Femur (tissue), 1 donor: ENCODE measurements at regions not wholly inside any gene's neighbourhood (a gene's known extent, or its start where the extent isn't known, plus 50 kb on each side); places are given as distances from the start of the nearest gene placed in this dataset.
"Not testable (repeated sequence)": the region's sequence is repeated elsewhere in the genome, so short reads cannot be mapped to it uniquely, and the experiment has no call there.

ENCODE experiments used
- DNase-seq: peaks from one replicate; pipeline ENCODE4 v3.0.0-alpha.2; 2017

DNA sequence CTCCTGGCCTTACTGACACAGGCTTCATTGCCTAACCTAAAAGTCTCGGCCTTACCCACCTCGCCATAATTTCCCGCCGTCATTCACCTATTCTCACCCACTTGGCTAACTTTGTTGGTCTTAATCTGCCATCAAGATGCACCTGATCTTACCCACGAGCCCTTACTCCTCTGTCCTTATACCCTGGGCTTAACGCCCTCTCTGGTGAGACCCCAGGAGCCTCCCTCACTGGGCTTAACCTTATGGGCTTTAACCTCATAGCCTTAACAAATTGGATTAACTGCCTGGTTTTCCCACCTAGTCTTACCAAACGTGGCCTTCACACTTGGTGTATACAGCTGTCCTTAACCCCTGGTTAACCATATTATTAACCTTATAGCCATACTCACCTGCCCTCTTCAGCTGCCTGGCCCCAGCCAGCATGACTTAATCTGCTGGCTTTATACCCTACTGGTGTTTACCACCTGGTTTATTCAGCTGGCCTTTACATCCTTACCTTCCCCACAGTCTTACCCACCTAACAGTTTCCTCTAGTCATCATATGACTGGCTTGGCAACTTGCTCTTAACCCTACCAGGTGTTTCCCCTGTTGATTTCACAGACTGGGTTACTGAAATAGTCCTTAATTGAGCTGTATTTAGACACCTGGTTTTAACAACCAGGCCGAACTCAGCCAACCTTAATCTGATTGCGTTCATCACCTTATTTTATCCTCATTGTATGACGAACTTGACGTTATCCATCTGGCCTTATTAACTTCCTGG lies 132.0 kb upstream of the ZSWIM2 start:
- no peak for DNase-seq

DNA sequence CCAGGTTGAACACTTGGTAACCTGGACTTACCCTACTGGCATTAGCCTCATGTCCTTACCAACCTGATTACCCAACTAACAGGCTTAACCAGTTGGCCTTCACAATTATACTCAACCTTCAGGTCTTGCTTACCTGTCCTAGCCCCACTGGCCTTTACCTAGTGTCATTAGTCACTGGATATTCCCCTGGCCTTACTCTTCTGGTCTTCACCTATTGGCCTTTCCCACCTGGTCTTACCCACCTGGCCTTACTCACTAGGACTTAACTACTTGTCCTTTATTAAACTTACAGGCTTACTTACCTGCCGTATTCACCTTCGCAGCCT lies 131.1 kb upstream of the ZSWIM2 start:
- DNase-seq: no peak

DNA sequence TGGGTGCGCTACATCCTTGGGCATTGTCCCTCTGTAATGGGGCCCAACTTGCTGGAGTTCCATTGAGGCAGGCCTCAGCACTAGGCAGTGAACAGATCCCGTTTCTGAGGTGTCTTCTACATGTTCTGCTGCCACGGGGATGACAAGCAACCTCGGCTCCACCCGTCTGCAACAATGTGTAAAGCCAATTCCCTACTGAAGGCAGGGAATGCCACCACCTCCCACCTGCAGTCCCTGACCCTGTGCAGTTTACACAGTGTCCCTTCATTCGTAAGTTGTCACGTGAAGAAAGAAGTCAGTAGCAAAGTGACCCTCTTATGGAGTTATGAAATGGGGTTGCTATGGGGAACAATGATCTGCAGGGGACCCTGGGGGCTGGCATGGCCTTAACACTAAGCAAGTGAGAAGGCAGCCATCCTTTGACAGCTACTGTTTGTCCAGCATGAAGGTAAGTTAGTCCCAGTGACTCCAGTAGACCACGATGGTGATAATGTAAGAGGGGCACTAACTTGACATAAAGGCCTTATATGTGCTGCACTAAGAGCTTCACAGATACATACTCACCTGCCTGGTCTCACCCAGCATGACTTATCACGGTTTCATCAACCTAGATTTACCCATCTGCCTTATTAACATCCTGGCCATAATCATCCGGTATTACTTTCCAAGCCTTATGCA lies 130.6 kb upstream of the ZSWIM2 start:
- no peak for DNase-seq

GRCh38 chr2:186977433-186978045 lies 128.6 kb upstream of the ZSWIM2 start:
- DNase-seq: no peak

GRCh38 chr2:186976329-186976728 lies 127.4 kb upstream of the ZSWIM2 start:
- DNase-seq: no peak

DNA sequence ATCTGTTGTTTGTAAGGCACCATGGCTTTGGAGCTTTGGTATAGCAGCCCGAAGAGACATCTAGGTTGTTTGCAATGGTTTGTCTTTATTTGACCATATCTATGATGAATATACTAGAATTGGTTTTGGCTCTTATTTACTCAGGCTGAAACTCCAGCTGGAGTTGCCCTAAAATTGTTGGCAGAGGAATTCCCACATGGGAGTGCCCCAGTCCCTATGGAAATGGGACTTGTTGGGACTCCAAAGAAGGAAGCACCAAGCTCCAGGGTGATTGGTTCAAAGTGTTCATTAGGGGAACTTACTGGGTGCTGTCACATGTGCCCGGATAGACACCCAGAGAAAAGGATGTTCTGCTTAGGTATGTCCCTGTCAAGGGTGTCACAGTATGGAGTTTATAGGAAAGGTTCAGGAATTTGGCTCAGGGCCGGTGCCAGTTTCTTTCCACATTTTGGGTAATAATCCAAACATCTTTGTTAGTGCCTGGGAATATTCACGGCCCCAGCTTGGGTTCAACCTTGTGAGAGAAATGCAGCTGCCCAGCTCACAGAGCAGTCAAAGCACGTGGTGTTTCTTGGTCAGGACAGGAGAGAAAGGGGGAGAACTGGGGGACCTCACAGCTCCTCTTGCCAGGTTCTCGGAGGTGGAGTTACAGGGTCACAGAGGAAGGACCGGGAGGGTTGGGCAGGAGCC lies 123.5 kb upstream of the ZSWIM2 start:
- no peak for DNase-seq

- DNase-seq: no peak
These were observed 119.3 kb upstream of the ZSWIM2 start for GRCh38 chr2:186968277-186968676.

GRCh38 chr2:186966015-186966414 lies 117.0 kb upstream of the ZSWIM2 start:
- DNase-seq: no peak

DNA sequence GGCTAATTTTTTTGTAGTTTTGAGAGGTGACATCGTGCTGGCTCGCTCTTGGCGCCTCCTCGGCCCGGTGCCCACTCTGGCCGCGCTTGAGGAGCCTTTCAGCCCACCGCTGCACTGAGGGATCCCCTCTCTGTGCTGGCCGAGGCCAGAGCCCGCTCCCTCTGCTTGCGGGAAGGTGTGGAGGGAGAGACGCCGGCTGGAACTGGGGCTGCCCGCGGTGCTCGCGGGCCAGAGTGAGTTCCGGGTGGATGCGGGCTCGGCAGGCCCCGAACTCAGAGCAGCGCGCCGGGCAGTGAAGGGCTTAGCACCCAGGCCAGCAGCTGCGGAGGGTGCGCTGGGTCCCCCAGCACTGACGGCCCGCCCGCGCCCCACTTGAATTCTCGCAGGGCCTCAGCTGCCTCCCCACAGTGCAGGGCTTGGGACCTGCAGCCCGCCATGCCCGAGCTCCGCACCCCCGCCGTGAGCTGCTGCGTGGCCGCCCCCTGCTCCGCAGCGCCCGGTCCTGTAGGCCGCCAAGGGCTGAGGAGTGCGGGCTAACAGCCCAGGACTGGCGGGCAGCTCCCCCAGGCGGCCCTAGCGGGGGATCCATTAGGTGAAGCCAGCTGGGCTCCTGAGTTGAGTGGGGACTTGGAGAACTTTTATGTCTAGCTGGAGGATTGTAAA lies 113.2 kb upstream of the ZSWIM2 start:
- no peak for DNase-seq

DNA sequence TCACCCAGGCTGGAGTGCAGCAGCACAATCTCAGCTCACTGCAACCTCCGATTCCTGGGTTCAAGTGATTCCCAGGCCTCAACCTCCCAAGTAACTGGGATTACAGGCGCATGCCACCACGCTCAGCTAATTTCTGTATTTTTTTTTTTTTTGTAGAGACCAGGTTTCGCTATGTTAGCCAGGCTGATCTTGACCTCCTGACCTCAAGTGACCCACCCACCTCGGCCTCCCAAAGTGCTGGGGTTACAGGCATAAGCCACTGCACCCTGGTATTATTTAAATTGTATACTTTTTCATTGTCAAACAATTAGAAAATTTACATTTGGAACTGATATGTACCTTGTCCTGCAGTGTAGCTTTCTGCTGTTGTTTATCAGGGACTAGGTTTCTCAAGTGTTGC lies 111.3 kb upstream of the ZSWIM2 start:
- DNase-seq: not testable (repeated sequence)

DNA sequence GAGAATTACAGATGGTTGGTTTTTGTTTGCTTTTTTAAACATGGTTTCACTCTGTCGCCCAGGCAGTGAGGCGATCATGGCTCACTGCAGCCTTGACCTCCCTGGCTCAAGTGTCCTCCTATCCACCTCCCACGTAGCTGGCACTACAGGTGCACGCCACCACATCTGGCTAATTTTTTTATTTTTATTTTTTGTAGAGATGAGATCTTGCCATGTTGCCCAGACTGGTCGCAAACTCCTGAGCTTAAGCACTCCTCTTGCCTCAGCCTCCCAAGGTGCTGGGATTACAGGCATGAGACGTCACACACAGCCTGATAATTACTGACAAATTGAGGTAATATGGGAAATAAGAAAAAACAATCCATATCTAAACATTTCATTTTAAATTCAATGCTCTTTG lies 110.5 kb upstream of the ZSWIM2 start:
- no peak for DNase-seq

DNA sequence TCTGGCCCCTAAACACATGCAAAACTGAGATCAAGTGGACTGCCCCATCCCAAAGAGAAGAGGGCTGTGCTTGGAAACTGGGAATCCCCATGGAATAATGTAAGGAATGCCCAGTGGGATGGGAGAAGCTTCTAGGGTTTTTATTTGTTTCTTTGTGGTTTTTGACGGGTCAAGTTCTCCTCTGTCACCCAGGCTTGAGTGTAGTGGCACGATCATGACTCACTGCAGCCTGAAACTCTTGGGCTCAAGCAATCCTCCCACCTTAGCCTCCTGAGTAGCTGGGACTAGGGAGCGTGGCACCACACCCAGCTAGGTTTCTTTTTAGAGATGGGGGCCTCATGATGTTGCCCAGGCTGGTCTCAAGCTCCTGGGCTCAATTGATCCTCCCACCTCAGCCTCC lies 101.7 kb upstream of the ZSWIM2 start:
- no peak for DNase-seq

DNA sequence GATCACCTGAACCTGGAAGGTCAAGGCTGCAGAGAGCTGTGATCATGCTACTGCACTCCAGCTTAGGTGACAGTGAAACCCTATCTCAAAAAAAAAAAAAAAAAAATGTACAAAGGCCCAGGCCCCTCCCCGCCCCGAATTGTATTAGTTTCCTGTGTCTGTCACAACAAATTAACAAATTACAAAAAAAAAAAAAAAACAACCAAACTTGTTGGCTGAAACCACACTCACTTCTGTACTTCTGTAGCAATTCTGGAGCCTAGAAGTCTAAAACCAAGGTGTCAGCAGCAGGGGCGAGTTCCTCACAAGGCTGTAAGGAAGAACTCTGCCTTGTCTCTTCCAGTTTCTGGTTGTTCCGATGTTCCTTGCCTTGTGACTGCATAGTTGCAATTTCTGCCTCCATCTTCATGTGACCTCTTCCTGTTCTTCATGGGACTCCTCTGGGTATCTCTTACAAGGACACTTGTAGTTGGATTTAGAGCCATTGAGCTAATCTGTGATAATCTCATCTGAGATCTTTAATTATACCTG lies 100.8 kb upstream of the ZSWIM2 start:
- DNase-seq: no peak

DNA sequence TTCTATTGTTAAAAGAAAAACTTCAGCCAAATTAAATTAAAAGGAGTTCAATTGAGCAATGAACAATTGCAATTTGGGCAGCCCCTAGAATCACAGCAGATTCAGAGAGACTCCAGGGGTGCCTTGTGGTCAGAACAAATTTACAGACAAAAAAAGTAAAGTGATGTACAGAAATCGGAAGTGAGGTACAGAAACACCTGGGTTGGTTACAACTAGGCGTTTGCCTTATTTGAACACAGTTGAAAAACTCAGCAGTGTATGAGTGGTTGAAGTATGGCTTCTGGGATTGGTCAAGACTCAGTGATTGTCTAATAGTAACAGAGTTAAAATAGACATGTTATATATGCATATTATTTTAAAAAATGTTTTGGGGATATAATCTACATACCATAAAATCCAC lies 98.5 kb upstream of the ZSWIM2 start:
- DNase-seq: no peak

DNA sequence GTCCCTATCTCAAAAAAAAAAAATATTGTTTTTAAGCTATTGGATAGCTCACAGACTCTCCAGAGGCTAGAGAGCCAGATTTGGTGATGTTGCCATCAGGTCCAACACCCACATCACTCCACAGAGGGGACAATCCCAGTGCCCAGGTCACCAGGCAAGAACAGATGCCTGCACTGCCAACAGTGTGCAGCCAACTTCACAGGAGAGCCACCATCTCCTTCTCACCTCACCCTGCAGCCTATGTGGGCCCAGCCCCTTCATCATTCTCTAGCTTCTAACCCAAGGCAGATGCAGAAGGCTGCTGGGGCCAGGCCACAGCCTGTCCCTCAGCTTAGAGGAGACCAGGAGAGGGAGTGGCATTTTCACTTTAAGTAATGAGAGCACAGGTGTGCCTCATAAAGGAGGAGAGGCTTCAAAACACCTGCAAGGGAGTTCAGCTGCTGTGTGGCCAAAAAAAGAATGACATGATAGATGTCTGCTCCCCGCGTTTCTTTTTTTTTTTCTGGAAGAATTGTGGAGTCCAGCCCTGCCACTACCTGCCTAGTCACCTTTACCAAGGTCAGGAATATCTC lies 98.0 kb upstream of the ZSWIM2 start:
- DNase-seq: no peak

DNA sequence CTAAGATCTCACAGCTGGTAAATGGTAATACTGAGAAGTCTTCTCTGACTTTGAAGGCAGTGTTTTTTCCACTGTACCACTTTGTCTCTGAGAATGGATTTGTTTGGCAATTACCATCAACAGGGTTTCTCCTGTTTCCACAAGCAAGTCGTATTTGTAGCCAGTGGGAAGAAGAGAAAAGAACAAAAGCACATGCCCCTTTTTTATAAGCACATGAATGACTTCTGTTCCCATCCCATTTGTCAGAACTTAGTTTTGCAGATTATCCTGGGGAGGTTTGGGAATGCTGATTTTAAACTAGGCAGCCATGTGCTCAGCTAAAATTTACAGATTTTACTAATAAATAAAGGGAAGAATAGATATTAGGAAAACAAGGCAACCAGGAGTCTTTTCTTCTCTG lies 92.9 kb upstream of the ZSWIM2 start:
- no peak for DNase-seq

- DNase-seq: no peak
These were observed 91.5 kb upstream of the ZSWIM2 start for GRCh38 chr2:186940463-186940862.

GRCh38 chr2:186934420-186934819 lies 85.5 kb upstream of the ZSWIM2 start:
- no peak for DNase-seq

GRCh38 chr2:186927867-186928191 lies 78.9 kb upstream of the ZSWIM2 start:
- no peak for DNase-seq

- no peak for DNase-seq
These were observed 78.4 kb upstream of the ZSWIM2 start for GRCh38 chr2:186927185-186927866.

DNA sequence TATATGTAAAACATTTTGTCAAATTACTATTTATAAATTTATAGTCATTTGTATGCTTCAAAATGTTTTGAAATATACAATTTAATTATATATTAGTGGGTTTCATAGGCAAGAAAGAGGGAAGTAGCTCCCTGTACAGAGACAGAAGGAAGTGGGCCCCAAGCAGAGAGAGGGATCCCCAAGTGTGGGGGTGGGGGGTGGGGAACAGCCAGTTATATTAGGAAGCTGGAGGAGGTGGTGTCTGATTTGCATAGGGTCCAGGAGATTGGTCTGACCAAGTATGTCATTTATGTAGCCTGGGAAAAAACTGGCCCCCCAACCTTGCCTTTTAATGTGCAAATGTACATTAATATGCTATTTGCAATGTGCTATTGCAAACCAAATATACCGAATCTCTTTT lies 76.5 kb upstream of the ZSWIM2 start:
- DNase-seq: no peak

- not testable (repeated sequence) for DNase-seq
These were observed 73.3 kb upstream of the ZSWIM2 start for GRCh38 chr2:186922316-186922715.
